ENCODE measurements at regions not wholly inside any gene's neighbourhood (a gene's known extent, or its start where the extent isn't known, plus 50 kb on each side); places are given as distances from the start of the nearest gene placed in this dataset.

DNA sequence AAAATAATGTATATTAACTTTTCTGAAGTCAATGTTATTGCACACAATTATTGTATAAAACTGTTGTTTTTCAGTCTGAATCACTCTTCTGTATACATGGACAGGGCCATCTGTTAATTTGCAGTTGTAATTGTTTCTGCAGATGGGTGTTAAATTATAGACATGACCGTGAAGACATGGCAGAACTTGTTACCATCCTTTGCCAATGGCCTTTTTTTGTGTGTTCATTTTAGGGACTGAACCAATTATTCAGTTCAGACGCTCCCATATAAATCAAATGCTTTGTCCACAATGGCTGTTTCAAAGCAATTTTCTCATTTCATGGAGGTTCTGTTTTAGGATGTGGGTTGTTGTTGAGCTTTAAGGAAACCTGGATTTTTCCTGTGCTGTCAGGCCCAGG lies 533.7 kb downstream of the DOK5 start:
- Histone ChIP-seq H3K4me1 (ENCODE audit: insufficient read depth) (no peaks in the 10 kb centered on the region), H3K4me2 (no peak overlapping the region), H3F3A (replicated peaks; ENCODE audit: low read depth) (no peaks in the 10 kb centered on the region), H3K36me3 (ENCODE audit: insufficient read depth) (peaks cover 3% of the 10 kb centered on the region), H3K9me2 (ENCODE audit: insufficient read depth) (no peaks in the 10 kb centered on the region), H4K20me1 (replicated peaks; ENCODE audit: insufficient read depth) (no peaks in the 10 kb centered on the region), H2AFZ (no peak overlapping the region), H3K27ac (ENCODE audit: low read depth) (no peak overlapping the region), H3K79me2 (replicated peaks; ENCODE audit: insufficient read depth) (no peaks in the 10 kb centered on the region), H3K27me3 (ENCODE audit: insufficient read depth) (no peaks in the 10 kb centered on the region), H3K4me3 (no peak overlapping the region; the same call in 1 of the 2 replicates)
- no peak for TF ChIP-seq ETS1 (IDR thresholded peaks at IDR 0.05)
- TF ChIP-seq ZNF331 (CRISPR knock-in tag; IDR thresholded peaks at IDR 0.05; ENCODE audit: low read depth): no peak
- TF ChIP-seq, protein P1, sequence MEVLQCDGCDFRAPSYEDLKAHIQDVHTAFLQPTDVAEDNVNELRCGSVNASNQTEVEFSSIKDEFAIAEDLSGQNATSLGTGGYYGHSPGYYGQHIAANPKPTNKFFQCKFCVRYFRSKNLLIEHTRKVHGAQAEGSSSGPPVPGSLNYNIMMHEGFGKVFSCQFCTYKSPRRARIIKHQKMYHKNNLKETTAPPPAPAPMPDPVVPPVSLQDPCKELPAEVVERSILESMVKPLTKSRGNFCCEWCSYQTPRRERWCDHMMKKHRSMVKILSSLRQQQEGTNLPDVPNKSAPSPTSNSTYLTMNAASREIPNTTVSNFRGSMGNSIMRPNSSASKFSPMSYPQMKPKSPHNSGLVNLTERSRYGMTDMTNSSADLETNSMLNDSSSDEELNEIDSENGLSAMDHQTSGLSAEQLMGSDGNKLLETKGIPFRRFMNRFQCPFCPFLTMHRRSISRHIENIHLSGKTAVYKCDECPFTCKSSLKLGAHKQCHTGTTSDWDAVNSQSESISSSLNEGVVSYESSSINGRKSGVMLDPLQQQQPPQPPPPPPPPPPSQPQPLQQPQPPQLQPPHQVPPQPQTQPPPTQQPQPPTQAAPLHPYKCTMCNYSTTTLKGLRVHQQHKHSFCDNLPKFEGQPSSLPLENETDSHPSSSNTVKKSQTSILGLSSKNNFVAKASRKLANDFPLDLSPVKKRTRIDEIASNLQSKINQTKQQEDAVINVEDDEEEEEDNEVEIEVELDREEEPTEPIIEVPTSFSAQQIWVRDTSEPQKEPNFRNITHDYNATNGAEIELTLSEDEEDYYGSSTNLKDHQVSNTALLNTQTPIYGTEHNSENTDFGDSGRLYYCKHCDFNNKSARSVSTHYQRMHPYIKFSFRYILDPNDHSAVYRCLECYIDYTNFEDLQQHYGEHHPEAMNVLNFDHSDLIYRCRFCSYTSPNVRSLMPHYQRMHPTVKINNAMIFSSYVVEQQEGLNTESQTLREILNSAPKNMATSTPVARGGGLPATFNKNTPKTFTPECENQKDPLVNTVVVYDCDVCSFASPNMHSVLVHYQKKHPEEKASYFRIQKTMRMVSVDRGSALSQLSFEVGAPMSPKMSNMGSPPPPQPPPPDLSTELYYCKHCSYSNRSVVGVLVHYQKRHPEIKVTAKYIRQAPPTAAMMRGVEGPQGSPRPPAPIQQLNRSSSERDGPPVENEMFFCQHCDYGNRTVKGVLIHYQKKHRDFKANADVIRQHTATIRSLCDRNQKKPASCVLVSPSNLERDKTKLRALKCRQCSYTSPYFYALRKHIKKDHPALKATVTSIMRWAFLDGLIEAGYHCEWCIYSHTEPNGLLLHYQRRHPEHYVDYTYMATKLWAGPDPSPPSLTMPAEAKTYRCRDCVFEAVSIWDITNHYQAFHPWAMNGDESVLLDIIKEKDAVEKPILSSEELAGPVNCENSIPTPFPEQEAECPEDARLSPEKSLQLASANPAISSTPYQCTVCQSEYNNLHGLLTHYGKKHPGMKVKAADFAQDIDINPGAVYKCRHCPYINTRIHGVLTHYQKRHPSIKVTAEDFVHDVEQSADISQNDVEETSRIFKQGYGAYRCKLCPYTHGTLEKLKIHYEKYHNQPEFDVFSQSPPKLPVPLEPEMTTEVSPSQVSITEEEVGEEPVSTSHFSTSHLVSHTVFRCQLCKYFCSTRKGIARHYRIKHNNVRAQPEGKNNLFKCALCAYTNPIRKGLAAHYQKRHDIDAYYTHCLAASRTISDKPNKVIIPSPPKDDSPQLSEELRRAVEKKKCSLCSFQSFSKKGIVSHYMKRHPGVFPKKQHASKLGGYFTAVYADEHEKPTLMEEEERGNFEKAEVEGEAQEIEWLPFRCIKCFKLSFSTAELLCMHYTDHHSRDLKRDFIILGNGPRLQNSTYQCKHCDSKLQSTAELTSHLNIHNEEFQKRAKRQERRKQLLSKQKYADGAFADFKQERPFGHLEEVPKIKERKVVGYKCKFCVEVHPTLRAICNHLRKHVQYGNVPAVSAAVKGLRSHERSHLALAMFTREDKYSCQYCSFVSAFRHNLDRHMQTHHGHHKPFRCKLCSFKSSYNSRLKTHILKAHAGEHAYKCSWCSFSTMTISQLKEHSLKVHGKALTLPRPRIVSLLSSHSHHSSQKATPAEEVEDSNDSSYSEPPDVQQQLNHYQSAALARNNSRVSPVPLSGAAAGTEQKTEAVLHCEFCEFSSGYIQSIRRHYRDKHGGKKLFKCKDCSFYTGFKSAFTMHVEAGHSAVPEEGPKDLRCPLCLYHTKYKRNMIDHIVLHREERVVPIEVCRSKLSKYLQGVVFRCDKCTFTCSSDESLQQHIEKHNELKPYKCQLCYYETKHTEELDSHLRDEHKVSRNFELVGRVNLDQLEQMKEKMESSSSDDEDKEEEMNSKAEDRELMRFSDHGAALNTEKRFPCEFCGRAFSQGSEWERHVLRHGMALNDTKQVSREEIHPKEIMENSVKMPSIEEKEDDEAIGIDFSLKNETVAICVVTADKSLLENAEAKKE (CRISPR knock-in tag; IDR thresholded peaks at IDR 0.05): no peak
- no peak for TF ChIP-seq ZNF114 (CRISPR knock-in tag; IDR thresholded peaks at IDR 0.05)
- no peak for TF ChIP-seq STAT1 (IDR thresholded peaks at IDR 0.05; ENCODE audit: unreplicated experiment)
- no peak for TF ChIP-seq EZH2phosphoT487 (IDR thresholded peaks at IDR 0.05; ENCODE audit: unreplicated experiment)
- TF ChIP-seq CREB1 (CRISPR knock-in tag; IDR thresholded peaks at IDR 0.05; ENCODE audit: low read depth): no peak
- TF ChIP-seq, protein P2, sequence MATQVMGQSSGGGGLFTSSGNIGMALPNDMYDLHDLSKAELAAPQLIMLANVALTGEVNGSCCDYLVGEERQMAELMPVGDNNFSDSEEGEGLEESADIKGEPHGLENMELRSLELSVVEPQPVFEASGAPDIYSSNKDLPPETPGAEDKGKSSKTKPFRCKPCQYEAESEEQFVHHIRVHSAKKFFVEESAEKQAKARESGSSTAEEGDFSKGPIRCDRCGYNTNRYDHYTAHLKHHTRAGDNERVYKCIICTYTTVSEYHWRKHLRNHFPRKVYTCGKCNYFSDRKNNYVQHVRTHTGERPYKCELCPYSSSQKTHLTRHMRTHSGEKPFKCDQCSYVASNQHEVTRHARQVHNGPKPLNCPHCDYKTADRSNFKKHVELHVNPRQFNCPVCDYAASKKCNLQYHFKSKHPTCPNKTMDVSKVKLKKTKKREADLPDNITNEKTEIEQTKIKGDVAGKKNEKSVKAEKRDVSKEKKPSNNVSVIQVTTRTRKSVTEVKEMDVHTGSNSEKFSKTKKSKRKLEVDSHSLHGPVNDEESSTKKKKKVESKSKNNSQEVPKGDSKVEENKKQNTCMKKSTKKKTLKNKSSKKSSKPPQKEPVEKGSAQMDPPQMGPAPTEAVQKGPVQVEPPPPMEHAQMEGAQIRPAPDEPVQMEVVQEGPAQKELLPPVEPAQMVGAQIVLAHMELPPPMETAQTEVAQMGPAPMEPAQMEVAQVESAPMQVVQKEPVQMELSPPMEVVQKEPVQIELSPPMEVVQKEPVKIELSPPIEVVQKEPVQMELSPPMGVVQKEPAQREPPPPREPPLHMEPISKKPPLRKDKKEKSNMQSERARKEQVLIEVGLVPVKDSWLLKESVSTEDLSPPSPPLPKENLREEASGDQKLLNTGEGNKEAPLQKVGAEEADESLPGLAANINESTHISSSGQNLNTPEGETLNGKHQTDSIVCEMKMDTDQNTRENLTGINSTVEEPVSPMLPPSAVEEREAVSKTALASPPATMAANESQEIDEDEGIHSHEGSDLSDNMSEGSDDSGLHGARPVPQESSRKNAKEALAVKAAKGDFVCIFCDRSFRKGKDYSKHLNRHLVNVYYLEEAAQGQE (IDR thresholded peaks at IDR 0.05; ENCODE audit: unreplicated experiment): no peak
- TF ChIP-seq JUNB (IDR thresholded peaks at IDR 0.05; ENCODE audit: unreplicated experiment): no peak
- no peak for TF ChIP-seq CTCF (conservative IDR thresholded peaks at IDR 0.05; ENCODE audit: low read depth in 2 of 2)
- no peak for TF ChIP-seq NANOG (IDR thresholded peaks at IDR 0.05; ENCODE audit: borderline replicate concordance)
- TF ChIP-seq EZH2 (IDR thresholded peaks at IDR 0.05; ENCODE audit: low read depth, unreplicated experiment): no peak
- TF ChIP-seq POLR2AphosphoS5 (IDR thresholded peaks at IDR 0.05; ENCODE audit: low read depth): no peak
- H3K27me3 Mint-ChIP-seq (ENCODE audit: insufficient read depth, low read depth, poor library complexity): no peaks in the 10 kb centered on the region
- H3K36me3 Mint-ChIP-seq (ENCODE audit: low read depth): peaks cover 32% of the 10 kb centered on the region
- no peak for ATAC-seq
- H3K4me3 Mint-ChIP-seq: no peak overlapping the region
- no peaks in the 10 kb centered on the region for H3K4me1 Mint-ChIP-seq
- DNase-seq (ENCODE audit: low spot score): no peak
- peaks cover 94% of the 10 kb centered on the region for H3K9me3 Mint-ChIP-seq
- H3K27ac Mint-ChIP-seq: no peak overlapping the region

Data from GM23338 (cell line).